ENCODE measurements at regions not wholly inside any gene's neighbourhood (a gene's known extent, or its start where the extent isn't known, plus 50 kb on each side); places are given as distances from the start of the nearest gene placed in this dataset.

- peak overlapping the region in 1 of 2 experiments; percentile 45; a peak in 3 of 6 replicates for H3K27ac ChIP-seq
- peak overlapping the region; percentile 47; the same call in 1 of the 3 replicates for H3K4me2 ChIP-seq
- TF ChIP-seq, protein P1, sequence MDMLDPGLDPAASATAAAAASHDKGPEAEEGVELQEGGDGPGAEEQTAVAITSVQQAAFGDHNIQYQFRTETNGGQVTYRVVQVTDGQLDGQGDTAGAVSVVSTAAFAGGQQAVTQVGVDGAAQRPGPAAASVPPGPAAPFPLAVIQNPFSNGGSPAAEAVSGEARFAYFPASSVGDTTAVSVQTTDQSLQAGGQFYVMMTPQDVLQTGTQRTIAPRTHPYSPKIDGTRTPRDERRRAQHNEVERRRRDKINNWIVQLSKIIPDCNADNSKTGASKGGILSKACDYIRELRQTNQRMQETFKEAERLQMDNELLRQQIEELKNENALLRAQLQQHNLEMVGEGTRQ (IDR thresholded peaks at IDR 0.05): no peak
- TF ChIP-seq MYC (IDR thresholded peaks at IDR 0.05; ENCODE audit: borderline replicate concordance, low read length) (no peak), FOSL2 (IDR thresholded peaks at IDR 0.05) (no peak), FOSL2 (CRISPR knock-in tag; IDR thresholded peaks at IDR 0.05) (no peak)
- ATAC-seq (no peak), DNase-seq (ENCODE audit: low read depth in 1 of 2, low spot score in 1 of 2) (no peak), FAIRE-seq (no peak)
- peaks cover 63% of the 10 kb centered on the region for H3K4me1 ChIP-seq
- ChIA-PET CTCF (interaction anchor here (1.2 to 17.5 kb wide), 11 partner anchors 10 to 790 kb away, joined by 3 to 334 read pairs (median 5); no protein-coding TSS in a partner anchor), POLR2A (interaction anchor here (1.1 to 2.9 kb wide), 4 partner anchors 9 to 103 kb away, joined by 5 to 25 read pairs (median 5); no protein-coding TSS in a partner anchor)
- H3K4me3 ChIP-seq: no peak overlapping the region
- no peaks in the 10 kb centered on the region for H3K9me3 ChIP-seq
- 72% methylated on average over 2 of the region's 2 CpGs for WGBS (ENCODE audit: missing lambda C conversion rate)
These were observed 459.1 kb downstream of the SOX9 start for GRCh38 chr17:72579990-72580320.

DNA sequence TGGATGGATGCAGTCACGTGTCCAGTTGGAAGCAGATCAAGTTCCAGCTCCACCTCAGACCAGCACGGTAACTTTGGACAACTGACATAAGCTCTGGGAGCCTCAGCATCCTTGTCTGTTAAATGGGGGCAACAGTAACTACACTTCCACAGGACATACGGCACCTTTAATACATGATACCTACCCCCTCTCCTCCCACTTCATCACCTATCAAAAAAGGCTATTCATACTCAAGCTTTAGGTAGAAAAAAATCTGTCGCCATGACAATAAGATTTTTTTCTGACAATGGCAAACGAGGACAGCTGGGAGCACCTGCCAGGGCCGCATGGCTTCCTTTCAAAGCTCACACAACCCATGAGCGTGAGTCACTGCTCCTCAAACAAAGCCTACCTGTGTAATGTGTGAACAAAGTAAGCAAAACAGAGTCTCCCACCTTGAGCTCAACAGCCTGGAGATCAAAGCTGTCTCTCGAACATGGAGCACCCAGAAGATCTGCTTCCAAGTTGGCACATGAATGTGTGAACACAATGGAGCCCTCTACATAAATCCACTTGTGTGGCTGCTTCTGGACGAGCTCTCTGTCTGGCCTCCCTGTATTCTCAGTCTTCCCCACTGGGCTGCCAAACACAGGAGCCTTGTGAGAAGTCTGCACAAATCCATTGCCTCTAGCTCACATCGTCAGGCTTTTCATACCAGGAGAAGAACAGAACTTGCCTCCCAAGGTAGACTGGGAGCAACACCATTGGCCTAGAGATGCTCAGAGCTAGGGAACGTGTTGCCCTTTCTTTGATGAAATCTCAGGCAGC is 459.7 kb downstream of the SOX9 start:
- no peak overlapping the region for H3K4me3 ChIP-seq
- peak overlapping the region; percentile 47 for H3K4me2 ChIP-seq
- H3K9me3 ChIP-seq: no peaks in the 10 kb centered on the region
- CTCF ChIA-PET: interaction anchor here (0.6 to 17.5 kb wide), 14 partner anchors 11 to 800 kb away, joined by 3 to 334 read pairs (median 4); no protein-coding TSS in a partner anchor
- H3K4me1 ChIP-seq: peaks cover 58% of the 10 kb centered on the region
- DNase-seq (ENCODE audit: low read depth in 1 of 2, low spot score in 1 of 2): peak in 1 of 2 experiments; percentile 50
- peak; percentile 96 for FAIRE-seq
- POLR2A ChIA-PET: interaction anchor here (1.1 to 2.9 kb wide), 4 partner anchors 9 to 103 kb away, joined by 5 to 25 read pairs (median 5); no protein-coding TSS in a partner anchor
- TF ChIP-seq KDM5A (IDR thresholded peaks at IDR 0.05): no peak
- TF ChIP-seq HOXA7 (CRISPR knock-in tag; IDR thresholded peaks at IDR 0.05): no peak
- TF ChIP-seq NR3C1 (IDR thresholded peaks at IDR 0.05): no peak
- TF ChIP-seq PHF8 (IDR thresholded peaks at IDR 0.05; ENCODE audit: borderline replicate concordance, low read depth): no peak
- no peak for TF ChIP-seq HMGXB4 (CRISPR knock-in tag; IDR thresholded peaks at IDR 0.05; ENCODE audit: borderline replicate concordance)
- TF ChIP-seq KDM1A (IDR thresholded peaks at IDR 0.05; ENCODE audit: low read depth): no peak
- no peak for TF ChIP-seq FOSL2 (IDR thresholded peaks at IDR 0.05)
- peak; percentile 55 for TF ChIP-seq FOSL2 (CRISPR knock-in tag; IDR thresholded peaks at IDR 0.05)
- TF ChIP-seq, protein P1 (IDR thresholded peaks at IDR 0.05): no peak
- peak; percentile 28; the same call in 1 of the 2 replicates for TF ChIP-seq FOSB (CRISPR knock-in tag; IDR thresholded peaks at IDR 0.05)
- TF ChIP-seq, protein P2, sequence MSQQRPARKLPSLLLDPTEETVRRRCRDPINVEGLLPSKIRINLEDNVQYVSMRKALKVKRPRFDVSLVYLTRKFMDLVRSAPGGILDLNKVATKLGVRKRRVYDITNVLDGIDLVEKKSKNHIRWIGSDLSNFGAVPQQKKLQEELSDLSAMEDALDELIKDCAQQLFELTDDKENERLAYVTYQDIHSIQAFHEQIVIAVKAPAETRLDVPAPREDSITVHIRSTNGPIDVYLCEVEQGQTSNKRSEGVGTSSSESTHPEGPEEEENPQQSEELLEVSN (IDR thresholded peaks at IDR 0.05; ENCODE audit: borderline replicate concordance, low read depth): no peak; the same call in 1 of the 2 replicates
- TF ChIP-seq POLR2AphosphoS2 (conservative IDR thresholded peaks at IDR 0.05; ENCODE audit: low read length): peak; percentile 90; the same call in 1 of the 2 replicates
- TF ChIP-seq, protein P3, sequence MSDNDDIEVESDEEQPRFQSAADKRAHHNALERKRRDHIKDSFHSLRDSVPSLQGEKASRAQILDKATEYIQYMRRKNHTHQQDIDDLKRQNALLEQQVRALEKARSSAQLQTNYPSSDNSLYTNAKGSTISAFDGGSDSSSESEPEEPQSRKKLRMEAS (IDR thresholded peaks at IDR 0.05): peak; percentile 41; the same call in 1 of the 2 replicates
- peak; percentile 42 to 47 for ATAC-seq
- whole genome bisulfite sequencing (ENCODE audit: missing lambda C conversion rate): 59% methylated on average over 11 of the region's 11 CpGs
- peak overlapping the region in 1 of 2 experiments; percentile 45; a peak in 3 of 6 replicates for H3K27ac ChIP-seq

GRCh38 chr17:72587156-72587555 is 466.3 kb downstream of the SOX9 start:
- TF ChIP-seq KDM1A (IDR thresholded peaks at IDR 0.05; ENCODE audit: low read depth) (no peak), MAFK (IDR thresholded peaks at IDR 0.05; ENCODE audit: partially characterized antibody) (peak; percentile 95)
- H3K4me2 ChIP-seq: peak overlapping the region; percentile 95
- ChIA-PET CTCF (interaction anchor here (1.1 to 17.5 kb wide), 11 partner anchors 8 to 602 kb away, joined by 3 to 334 read pairs (median 8); no protein-coding TSS in a partner anchor), POLR2A (interaction anchor here (1.0 to 2.8 kb wide), 2 partner anchors 16 to 30 kb away, joined by 3 to 14 read pairs; no protein-coding TSS in a partner anchor)
- peak overlapping the region; percentile 80 to 91; a peak in 3 of 6 replicates for H3K27ac ChIP-seq
- 73% methylated on average over 7 of the region's 7 CpGs for WGBS (ENCODE audit: missing lambda C conversion rate)
- no peak overlapping the region for H3K4me3 ChIP-seq
- no peak for FAIRE-seq
- no peaks in the 10 kb centered on the region for H3K9me3 ChIP-seq
- H3K4me1 ChIP-seq: peaks cover 46% of the 10 kb centered on the region
- DNase-seq (ENCODE audit: low read depth in 1 of 2, low spot score in 1 of 2): no peak
- no peak for ATAC-seq
